HepG2 (cell line): ENCODE measurements at regions not wholly inside any gene's neighbourhood (a gene's known extent, or its start where the extent isn't known, plus 50 kb on each side); places are given as distances from the start of the nearest gene placed in this dataset.
A peak's percentile ranks its signal among the peaks of the same experiment; 100 is the strongest.

Experiments used
- ATAC-seq: fragments of 200-7000 bp; cut with Tn5 transposase; 3 replicates; pipeline ENCODE4 v1.9.1; 2020; ENCODE audit warnings: mild to moderate bottlenecking, moderate library complexity
- BruUV-seq: library from RNA; stranded (reverse); fragments of 400-500 nt; replicated peaks from 2 replicates; lab custom pipeline; 2021; lab: Mats Ljungman, UMichigan
- CTCF ChIA-PET: fragments of 300-600 bp; formaldehyde crosslinking; extraction: SDS; loops from one replicate; lab custom pipeline; 2021; ENCODE audit warnings: low total read pairs, inconsistent platforms, low intra/inter-chr PET ratio; lab: Yijun Ruan, JAX
- POLR2A ChIA-PET: fragments of 350-600 bp; sonication (Branson Sonifier 250); formaldehyde crosslinking; loops from one replicate; lab custom pipeline; 2020; ENCODE audit warnings: antibody characterized with exemption, inconsistent platforms; lab: Yijun Ruan, JAX
- DNase-seq: peaks from one replicate; pipeline ENCODE4 v3.0.0-alpha.2; 2015; ENCODE audit warnings: low spot score
- FAIRE-seq: peaks from 3 replicates; lab custom pipeline; 2011; peaks lifted over from hg19 to GRCh38; lab: Jason Lieb, UNC
- H2AFZ ChIP-seq: one replicate; pipeline ENCODE4 v1.6.1; 2011; ENCODE audit warnings: low read length, inconsistent platforms
- H3K27ac ChIP-seq: fragments of 300-600 bp; 3 replicates; pipeline ENCODE4 v1.8.0; 2011; ENCODE audit warnings: mixed run types, mild to moderate bottlenecking, mixed read lengths, low read length, inconsistent platforms; ENCODE audit not compliant: insufficient read depth; ENCODE audit errors: extremely low read length
- H3K27me3 ChIP-seq, 2 experiments: fragments of 200-600 bp in 1 of 2; 2 replicates in 1 of 2; 3 replicates in 1 of 2; pipeline versions ENCODE4 v1.6.0 to v1.8.0; 2011; ENCODE audit warnings: low read length in 2 of 2, mild to moderate bottlenecking in 2 of 2, moderate library complexity in 2 of 2, inconsistent platforms in 1 of 2; ENCODE audit not compliant: insufficient read depth in 2 of 2, control insufficient read depth in 1 of 2
- H3K36me3 ChIP-seq, 2 experiments: fragments of 200-600 bp in 1 of 2; replicated peaks in 1 of 2; 2 replicates in 1 of 2; 3 replicates in 1 of 2; pipeline versions ENCODE4 v1.5.1 to v1.8.0; 2011; ENCODE audit warnings: low read length in 2 of 2, inconsistent platforms in 1 of 2; ENCODE audit not compliant: insufficient read depth in 2 of 2, control insufficient read depth in 1 of 2
- H3K4me1 ChIP-seq: 2 replicates; pipeline ENCODE4 v1.5.1; 2012; ENCODE audit warnings: low read length, inconsistent platforms; ENCODE audit not compliant: insufficient read depth
- H3K4me2 ChIP-seq: 2 replicates; pipeline ENCODE4 v1.6.0; 2011; ENCODE audit warnings: low read depth, low read length, inconsistent platforms
- H3K4me3 ChIP-seq, 3 experiments: fragments of 200-600 bp in 1 of 3; sonication (generic), shearing (Covaris generic) in 1 of 3; replicated peaks in 1 of 3; 2 replicates each; pipeline ENCODE4 v1.5.1; 2011 to 2016; ENCODE audit warnings: low read length in 3 of 3, inconsistent platforms in 2 of 3, low read depth in 2 of 3, mild to moderate bottlenecking in 2 of 3, control low read depth in 1 of 3, mixed read lengths in 1 of 3; ENCODE audit not compliant: insufficient read depth in 1 of 3
- H3K79me2 ChIP-seq: one replicate; pipeline ENCODE4 v1.6.1; 2011; ENCODE audit warnings: low read length, inconsistent platforms; ENCODE audit not compliant: insufficient read depth
- H3K9ac ChIP-seq: 2 replicates; pipeline ENCODE4 v1.6.0; 2011; ENCODE audit warnings: mild to moderate bottlenecking, low read depth, low read length, inconsistent platforms; ENCODE audit not compliant: insufficient read depth
- H3K9me3 ChIP-seq: 2 replicates; pipeline ENCODE4 v1.5.1; 2012; ENCODE audit warnings: mild to moderate bottlenecking, low read length
- H4K20me1 ChIP-seq: 2 replicates; pipeline ENCODE4 v1.6.0; 2011; ENCODE audit warnings: inconsistent platforms, mild to moderate bottlenecking, low read length, moderate library complexity; ENCODE audit not compliant: insufficient read depth
- FOXA1 ChIP-seq, 2 experiments: fragments of 450-650 bp in 1 of 2; sonication (generic) in 1 of 2; formaldehyde crosslinking in 1 of 2; IDR thresholded peaks; 2 replicates each; pipeline versions ENCODE4 v1.4.0 to v1.6.1; 2016 to 2020; ENCODE audit warnings: missing genetic modification reagents in 1 of 2
- GATA4 ChIP-seq: sonication (generic); IDR thresholded peaks from 2 replicates; pipeline ENCODE4 v1.6.1; 2016; ENCODE audit warnings: antibody characterized with exemption, low read depth, borderline replicate concordance
- MED1 ChIP-seq: sonication (generic); formaldehyde crosslinking; IDR thresholded peaks from 2 replicates; pipeline ENCODE4 v1.4.0; 2020; ENCODE audit warnings: missing genetic modification reagents
- MIER2 ChIP-seq: IDR thresholded peaks from 2 replicates; pipeline ENCODE4 v1.6.1; 2016; ENCODE audit warnings: missing biosample characterization, missing genetic modification reagents
- NR2F6 ChIP-seq, 2 experiments: IDR thresholded peaks; 2 replicates each; pipeline ENCODE4 v1.6.1; 2016; ENCODE audit warnings: antibody characterized with exemption in 1 of 2, mild to moderate bottlenecking in 1 of 2
- SIN3B ChIP-seq: fragments of 150-350 bp; IDR thresholded peaks from 2 replicates; pipeline ENCODE4 v1.6.1; 2014; ENCODE audit warnings: low read length
- ZNF207 ChIP-seq: fragments of 450-650 bp; IDR thresholded peaks from 2 replicates; pipeline ENCODE4 v1.6.1; 2016; ENCODE audit warnings: antibody characterized with exemption, borderline replicate concordance
- WGBS: methylation state at CpG from one replicate; pipeline ENCODE4 v1.1.6; 2017; ENCODE audit warnings: low lambda C conversion rate; 5-methylcytosine and 5-hydroxymethylcytosine counted together
- in situ Hi-C: cut with HindIII; loops from 2 replicates; pipeline ENCODE4 v1.10.0; 2017; ENCODE audit warnings: low pct_unique_long_range_greater_than_20kb; ENCODE audit not compliant: extremely low pct_ligation_motif_present
- intact Hi-C: fragments of 100-400 bp; cut with micrococcal nuclease; formaldehyde crosslinking; loops from one replicate; pipeline ENCODE4 v1.10.0; 2022; ENCODE audit not compliant: unreplicated experiment
- TF ChIP-seq, protein P1 (sequence below): IDR thresholded peaks from 2 replicates; pipeline ENCODE4 v1.6.1; 2016; ENCODE audit warnings: missing compliant biosample characterization, missing genetic modification reagents, borderline replicate concordance
- TF ChIP-seq, protein P2 (sequence below): sonication (generic); formaldehyde crosslinking; IDR thresholded peaks from 2 replicates; pipeline ENCODE4 v1.5.1; 2020; ENCODE audit warnings: mild to moderate bottlenecking, missing genetic modification reagents, borderline replicate concordance
- TF ChIP-seq, protein P3 (sequence below): sonication (generic); formaldehyde crosslinking; conservative IDR thresholded peaks from 2 replicates; pipeline ENCODE4 v1.5.0; 2020; ENCODE audit warnings: missing genetic modification reagents
- TF ChIP-seq, protein P4 (sequence below): sonication (generic); formaldehyde crosslinking; IDR thresholded peaks from 2 replicates; pipeline ENCODE4 v1.5.1; 2020; ENCODE audit warnings: mild to moderate bottlenecking, missing genetic modification reagents, moderate library complexity

DNA sequence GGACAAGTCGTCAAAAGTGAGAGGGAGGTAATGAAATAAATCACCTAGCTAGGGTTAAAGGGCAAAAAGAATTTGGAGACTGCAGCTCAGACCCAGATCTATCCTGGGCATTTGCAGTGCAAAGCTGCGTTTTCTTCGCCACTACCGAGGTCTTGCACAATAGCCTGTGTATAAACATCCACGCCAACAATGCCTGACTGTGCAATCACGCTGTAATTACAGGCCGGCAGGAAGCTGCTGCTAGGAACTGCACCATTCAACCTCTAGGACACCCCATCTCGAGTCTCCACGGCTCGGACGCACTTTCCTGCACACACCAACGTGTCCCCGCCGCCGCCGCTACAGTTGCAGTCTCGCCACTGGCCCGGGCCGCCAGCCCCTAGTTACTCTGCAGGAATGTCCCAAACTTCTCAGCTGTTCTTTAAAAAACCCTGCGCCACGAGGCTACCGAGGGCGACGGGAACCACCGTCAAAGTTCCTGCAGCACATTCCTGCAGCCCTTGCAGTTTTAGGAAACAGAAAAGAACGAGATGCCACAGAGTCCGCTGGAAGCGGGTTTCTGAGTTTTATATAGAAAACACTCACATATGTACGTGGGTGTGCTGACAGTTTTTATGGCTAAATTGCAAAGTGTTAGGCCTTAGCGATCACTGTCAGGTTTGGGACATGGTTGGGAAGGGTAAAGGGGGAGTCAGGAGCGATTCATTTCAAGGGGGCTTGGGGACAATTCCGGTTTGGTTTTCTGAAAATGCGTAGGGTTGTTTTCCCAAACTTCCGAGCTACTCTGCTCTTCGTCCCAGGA lies 65.6 kb upstream of the PTGR2 start:
- Histone ChIP-seq H3K9ac (peak overlapping the region; percentile 96), H2AFZ (no peak overlapping the region), H3K9me3 (no peaks in the 10 kb centered on the region), H4K20me1 (no peaks in the 10 kb centered on the region), H3K4me3 (peak overlapping the region; percentile 76 to 80 (median 79)), H3K36me3 (no peaks in the 10 kb centered on the region), H3K79me2 (peaks cover 62% of the 10 kb centered on the region), H3K4me1 (peaks cover 69% of the 10 kb centered on the region), H3K27ac (peak overlapping the region; percentile 86), H3K27me3 (no peaks in the 10 kb centered on the region; a peak in 1 of 5 replicates), H3K4me2 (peak overlapping the region; percentile 94)
- in situ Hi-C loops: no loop called here
- FAIRE-seq: peak; percentile 94
- peak; percentile 95 for DNase-seq
- POLR2A ChIA-PET: interaction anchor here (0.7 to 6.1 kb wide), 24 partner anchors 10 to 211 kb away, joined by 3 to 115 read pairs (median 5); partner anchors contain the start of genes FAM161B, PTGR2 and ZNF410
- ATAC-seq: peak; percentile 87
- BruUV-seq: no TSS peak
- CTCF ChIA-PET: no interaction called here
- intact Hi-C loops: loop anchor here (2.0 kb wide), 2 partner anchors 27 to 39 kb away; no protein-coding TSS in a partner anchor
- 1% methylated on average over 29 of the region's 35 CpGs for WGBS
- TF ChIP-seq NR2F6 (IDR thresholded peaks at IDR 0.05) (peak; percentile 70), NR2F6 (CRISPR knock-in tag; IDR thresholded peaks at IDR 0.05) (peak; percentile 87), MIER2 (CRISPR knock-in tag) (peak; percentile 62; the same call in 1 of the 2 replicates), SIN3B (no peak), FOXA1 (IDR thresholded peaks at IDR 0.05) (no peak), FOXA1 (CRISPR knock-in tag; IDR thresholded peaks at IDR 0.05) (peak; percentile 95), ZNF207 (no peak), GATA4 (no peak), MED1 (CRISPR knock-in tag) (peak; percentile 91)
- TF ChIP-seq, protein P1, sequence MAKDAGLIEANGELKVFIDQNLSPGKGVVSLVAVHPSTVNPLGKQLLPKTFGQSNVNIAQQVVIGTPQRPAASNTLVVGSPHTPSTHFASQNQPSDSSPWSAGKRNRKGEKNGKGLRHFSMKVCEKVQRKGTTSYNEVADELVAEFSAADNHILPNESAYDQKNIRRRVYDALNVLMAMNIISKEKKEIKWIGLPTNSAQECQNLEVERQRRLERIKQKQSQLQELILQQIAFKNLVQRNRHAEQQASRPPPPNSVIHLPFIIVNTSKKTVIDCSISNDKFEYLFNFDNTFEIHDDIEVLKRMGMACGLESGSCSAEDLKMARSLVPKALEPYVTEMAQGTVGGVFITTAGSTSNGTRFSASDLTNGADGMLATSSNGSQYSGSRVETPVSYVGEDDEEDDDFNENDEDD (CRISPR knock-in tag): peak; percentile 29; the same call in 1 of the 2 replicates
- TF ChIP-seq, protein P2, sequence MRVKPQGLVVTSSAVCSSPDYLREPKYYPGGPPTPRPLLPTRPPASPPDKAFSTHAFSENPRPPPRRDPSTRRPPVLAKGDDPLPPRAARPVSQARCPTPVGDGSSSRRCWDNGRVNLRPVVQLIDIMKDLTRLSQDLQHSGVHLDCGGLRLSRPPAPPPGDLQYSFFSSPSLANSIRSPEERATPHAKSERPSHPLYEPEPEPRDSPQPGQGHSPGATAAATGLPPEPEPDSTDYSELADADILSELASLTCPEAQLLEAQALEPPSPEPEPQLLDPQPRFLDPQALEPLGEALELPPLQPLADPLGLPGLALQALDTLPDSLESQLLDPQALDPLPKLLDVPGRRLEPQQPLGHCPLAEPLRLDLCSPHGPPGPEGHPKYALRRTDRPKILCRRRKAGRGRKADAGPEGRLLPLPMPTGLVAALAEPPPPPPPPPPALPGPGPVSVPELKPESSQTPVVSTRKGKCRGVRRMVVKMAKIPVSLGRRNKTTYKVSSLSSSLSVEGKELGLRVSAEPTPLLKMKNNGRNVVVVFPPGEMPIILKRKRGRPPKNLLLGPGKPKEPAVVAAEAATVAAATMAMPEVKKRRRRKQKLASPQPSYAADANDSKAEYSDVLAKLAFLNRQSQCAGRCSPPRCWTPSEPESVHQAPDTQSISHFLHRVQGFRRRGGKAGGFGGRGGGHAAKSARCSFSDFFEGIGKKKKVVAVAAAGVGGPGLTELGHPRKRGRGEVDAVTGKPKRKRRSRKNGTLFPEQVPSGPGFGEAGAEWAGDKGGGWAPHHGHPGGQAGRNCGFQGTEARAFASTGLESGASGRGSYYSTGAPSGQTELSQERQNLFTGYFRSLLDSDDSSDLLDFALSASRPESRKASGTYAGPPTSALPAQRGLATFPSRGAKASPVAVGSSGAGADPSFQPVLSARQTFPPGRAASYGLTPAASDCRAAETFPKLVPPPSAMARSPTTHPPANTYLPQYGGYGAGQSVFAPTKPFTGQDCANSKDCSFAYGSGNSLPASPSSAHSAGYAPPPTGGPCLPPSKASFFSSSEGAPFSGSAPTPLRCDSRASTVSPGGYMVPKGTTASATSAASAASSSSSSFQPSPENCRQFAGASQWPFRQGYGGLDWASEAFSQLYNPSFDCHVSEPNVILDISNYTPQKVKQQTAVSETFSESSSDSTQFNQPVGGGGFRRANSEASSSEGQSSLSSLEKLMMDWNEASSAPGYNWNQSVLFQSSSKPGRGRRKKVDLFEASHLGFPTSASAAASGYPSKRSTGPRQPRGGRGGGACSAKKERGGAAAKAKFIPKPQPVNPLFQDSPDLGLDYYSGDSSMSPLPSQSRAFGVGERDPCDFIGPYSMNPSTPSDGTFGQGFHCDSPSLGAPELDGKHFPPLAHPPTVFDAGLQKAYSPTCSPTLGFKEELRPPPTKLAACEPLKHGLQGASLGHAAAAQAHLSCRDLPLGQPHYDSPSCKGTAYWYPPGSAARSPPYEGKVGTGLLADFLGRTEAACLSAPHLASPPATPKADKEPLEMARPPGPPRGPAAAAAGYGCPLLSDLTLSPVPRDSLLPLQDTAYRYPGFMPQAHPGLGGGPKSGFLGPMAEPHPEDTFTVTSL (CRISPR knock-in tag): no peak
- TF ChIP-seq, protein P3, sequence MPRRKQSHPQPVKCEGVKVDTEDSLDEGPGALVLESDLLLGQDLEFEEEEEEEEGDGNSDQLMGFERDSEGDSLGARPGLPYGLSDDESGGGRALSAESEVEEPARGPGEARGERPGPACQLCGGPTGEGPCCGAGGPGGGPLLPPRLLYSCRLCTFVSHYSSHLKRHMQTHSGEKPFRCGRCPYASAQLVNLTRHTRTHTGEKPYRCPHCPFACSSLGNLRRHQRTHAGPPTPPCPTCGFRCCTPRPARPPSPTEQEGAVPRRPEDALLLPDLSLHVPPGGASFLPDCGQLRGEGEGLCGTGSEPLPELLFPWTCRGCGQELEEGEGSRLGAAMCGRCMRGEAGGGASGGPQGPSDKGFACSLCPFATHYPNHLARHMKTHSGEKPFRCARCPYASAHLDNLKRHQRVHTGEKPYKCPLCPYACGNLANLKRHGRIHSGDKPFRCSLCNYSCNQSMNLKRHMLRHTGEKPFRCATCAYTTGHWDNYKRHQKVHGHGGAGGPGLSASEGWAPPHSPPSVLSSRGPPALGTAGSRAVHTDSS (CRISPR knock-in tag): no peak
- TF ChIP-seq, protein P4, sequence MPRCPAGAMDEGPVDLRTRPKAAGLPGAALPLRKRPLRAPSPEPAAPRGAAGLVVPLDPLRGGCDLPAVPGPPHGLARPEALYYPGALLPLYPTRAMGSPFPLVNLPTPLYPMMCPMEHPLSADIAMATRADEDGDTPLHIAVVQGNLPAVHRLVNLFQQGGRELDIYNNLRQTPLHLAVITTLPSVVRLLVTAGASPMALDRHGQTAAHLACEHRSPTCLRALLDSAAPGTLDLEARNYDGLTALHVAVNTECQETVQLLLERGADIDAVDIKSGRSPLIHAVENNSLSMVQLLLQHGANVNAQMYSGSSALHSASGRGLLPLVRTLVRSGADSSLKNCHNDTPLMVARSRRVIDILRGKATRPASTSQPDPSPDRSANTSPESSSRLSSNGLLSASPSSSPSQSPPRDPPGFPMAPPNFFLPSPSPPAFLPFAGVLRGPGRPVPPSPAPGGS (CRISPR knock-in tag): no peak
